ENCODE measurements at regions not wholly inside any gene's neighbourhood (a gene's known extent, or its start where the extent isn't known, plus 50 kb on each side); places are given as distances from the start of the nearest gene placed in this dataset.

DNA sequence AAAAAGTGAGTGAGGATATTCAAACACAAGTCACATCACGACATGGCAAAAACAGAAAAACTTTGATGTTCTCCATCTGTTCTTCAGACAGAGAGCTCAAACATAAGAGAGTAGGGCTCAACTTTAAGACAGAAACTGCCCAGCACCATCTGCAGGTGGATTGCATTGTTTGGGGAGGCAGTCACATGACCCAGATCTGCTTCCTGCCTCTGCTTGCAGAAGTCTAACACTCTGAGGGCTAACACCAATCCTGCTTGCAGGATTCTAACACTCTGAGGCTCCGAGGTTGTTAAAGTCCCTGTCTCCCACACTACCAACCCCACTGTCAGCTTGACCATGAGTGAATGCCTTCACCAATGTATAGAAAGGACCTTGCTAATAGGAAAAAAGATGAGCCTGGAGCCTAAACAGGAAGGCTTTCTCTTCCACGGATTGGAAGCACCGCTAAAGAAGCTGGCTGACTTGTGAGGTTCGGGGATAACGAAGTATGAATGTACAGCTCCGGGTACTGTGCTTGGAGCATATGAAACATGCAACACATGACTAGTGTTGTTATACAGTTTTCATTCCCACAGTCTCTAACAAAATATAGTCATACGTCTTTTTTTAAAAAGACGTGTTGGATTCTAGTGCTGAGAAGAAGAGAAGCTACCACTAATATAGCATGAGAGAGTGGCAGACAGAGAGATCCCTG is 176.6 kb upstream of the CREB1 start:
- no peak overlapping the region for H3K4me3 ChIP-seq (ENCODE audit: low read depth, low read length)
- no peaks in the 10 kb centered on the region for H3K27me3 ChIP-seq (ENCODE audit: control insufficient read depth, insufficient read depth, low read length)
- no peak overlapping the region for H3K9ac ChIP-seq (ENCODE audit: low read length)
- H3K4me1 ChIP-seq (ENCODE audit: control insufficient read depth, insufficient read depth, low read length) = peaks cover 6% of the 10 kb centered on the region
- no peaks in the 10 kb centered on the region for H3K36me3 ChIP-seq (ENCODE audit: control insufficient read depth, insufficient read depth, low read length)
- H3K27ac ChIP-seq (ENCODE audit: low read depth, low read length) = no peak overlapping the region
- H3K9me3 ChIP-seq (ENCODE audit: control insufficient read depth, insufficient read depth, low read depth, low read length) = no peaks in the 10 kb centered on the region

DNA sequence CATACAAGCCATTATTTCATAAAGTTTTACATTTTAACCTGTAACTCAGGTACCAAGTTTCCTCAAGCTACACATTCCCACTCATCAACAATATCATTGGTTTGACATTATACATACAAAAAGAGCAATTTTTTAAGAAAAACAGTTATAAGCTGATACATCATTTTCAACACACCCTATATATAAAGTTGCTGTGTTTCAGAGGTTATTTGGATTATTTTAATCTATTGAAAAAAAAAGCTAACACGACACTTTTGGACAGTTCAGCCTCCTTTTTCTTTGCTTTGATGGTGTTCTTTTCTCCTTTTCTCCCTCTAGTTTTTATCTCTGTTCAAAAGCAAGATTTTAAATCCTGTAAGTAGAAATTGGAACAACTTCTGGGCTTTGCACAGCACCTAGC is 175.9 kb upstream of the CREB1 start:
- H3K9ac ChIP-seq (ENCODE audit: low read length) = no peak overlapping the region
- no peak overlapping the region for H3K27ac ChIP-seq (ENCODE audit: low read depth, low read length)
- no peaks in the 10 kb centered on the region for H3K9me3 ChIP-seq (ENCODE audit: control insufficient read depth, insufficient read depth, low read depth, low read length)
- H3K4me1 ChIP-seq (ENCODE audit: control insufficient read depth, insufficient read depth, low read length) = peaks cover 6% of the 10 kb centered on the region
- H3K4me3 ChIP-seq (ENCODE audit: low read depth, low read length) = no peak overlapping the region
- no peaks in the 10 kb centered on the region for H3K27me3 ChIP-seq (ENCODE audit: control insufficient read depth, insufficient read depth, low read length)
- no peaks in the 10 kb centered on the region for H3K36me3 ChIP-seq (ENCODE audit: control insufficient read depth, insufficient read depth, low read length)

DNA sequence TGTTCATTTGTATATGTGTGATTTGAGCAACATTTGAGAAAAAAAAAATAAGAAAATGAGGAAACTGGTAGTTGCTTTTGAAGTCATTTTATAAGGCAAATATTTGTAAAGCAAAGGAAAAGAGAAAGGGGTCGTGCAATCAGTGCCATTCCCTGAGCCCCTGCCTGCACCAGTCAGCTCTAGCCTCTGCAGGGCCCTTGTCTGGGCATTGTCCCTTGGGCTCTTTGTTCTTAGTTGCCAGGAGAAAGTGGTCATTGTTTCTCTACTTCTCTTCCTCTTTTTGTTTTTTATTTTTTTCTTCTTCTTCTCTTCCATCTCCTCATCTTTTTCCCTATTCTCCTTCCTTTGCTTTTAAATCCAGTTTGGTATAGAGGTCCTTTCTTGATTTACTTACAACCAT is 175.3 kb upstream of the CREB1 start:
- Histone ChIP-seq H3K4me3 (ENCODE audit: low read depth, low read length) (no peak overlapping the region), H3K36me3 (ENCODE audit: control insufficient read depth, insufficient read depth, low read length) (no peaks in the 10 kb centered on the region), H3K4me1 (ENCODE audit: control insufficient read depth, insufficient read depth, low read length) (peaks cover 6% of the 10 kb centered on the region), H3K9me3 (ENCODE audit: control insufficient read depth, insufficient read depth, low read depth, low read length) (no peaks in the 10 kb centered on the region), H3K9ac (ENCODE audit: low read length) (no peak overlapping the region), H3K27ac (ENCODE audit: low read depth, low read length) (no peak overlapping the region), H3K27me3 (ENCODE audit: control insufficient read depth, insufficient read depth, low read length) (no peaks in the 10 kb centered on the region)

DNA sequence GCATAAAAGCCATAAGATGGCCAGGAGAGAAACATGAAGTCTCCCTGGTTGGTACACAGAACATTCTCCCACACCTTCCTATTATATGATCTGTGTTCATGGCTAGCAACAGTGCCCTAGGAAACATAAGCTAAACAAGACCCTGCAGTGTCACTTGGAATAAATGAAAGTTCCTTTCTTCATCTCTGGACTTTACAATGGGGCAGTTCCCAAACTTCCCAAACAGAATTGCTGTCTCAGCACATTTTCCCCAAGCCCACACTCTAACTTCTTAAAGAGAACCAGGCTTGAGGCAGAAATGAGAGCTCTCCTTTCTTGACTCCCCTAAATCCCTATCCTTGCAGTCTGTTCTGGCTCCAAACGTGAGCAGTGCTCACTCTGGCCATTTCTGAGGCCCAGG is 173.2 kb upstream of the CREB1 start:
- Histone ChIP-seq H3K4me1 (ENCODE audit: control insufficient read depth, insufficient read depth, low read length) (peaks cover 6% of the 10 kb centered on the region), H3K4me3 (ENCODE audit: low read depth, low read length) (no peak overlapping the region), H3K27me3 (ENCODE audit: control insufficient read depth, insufficient read depth, low read length) (no peaks in the 10 kb centered on the region), H3K9me3 (ENCODE audit: control insufficient read depth, insufficient read depth, low read depth, low read length) (no peaks in the 10 kb centered on the region), H3K36me3 (ENCODE audit: control insufficient read depth, insufficient read depth, low read length) (no peaks in the 10 kb centered on the region), H3K27ac (ENCODE audit: low read depth, low read length) (no peak overlapping the region), H3K9ac (ENCODE audit: low read length) (no peak overlapping the region)

DNA sequence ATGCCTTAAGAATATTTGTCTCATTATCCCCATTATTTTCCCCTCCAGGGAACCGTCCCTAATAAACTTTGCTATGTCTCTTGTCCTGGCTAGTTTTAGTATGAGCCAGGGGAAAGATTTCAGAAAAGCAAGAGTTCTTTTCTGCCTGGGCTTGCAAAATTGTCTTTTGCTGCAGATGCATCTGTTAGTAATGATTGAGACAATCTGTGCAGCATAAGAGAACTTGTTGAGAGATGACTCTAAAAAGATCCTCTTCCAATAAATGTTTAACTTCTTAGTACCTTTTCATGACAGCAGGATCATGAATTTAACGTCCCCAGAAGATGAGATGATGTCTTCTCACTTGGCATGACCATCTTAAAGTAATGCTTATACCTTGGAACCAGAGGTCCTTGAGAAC is 172.5 kb upstream of the CREB1 start:
- H3K4me1 ChIP-seq (ENCODE audit: control insufficient read depth, insufficient read depth, low read length) = peaks cover 6% of the 10 kb centered on the region
- no peaks in the 10 kb centered on the region for H3K36me3 ChIP-seq (ENCODE audit: control insufficient read depth, insufficient read depth, low read length)
- no peak overlapping the region for H3K9ac ChIP-seq (ENCODE audit: low read length)
- H3K4me3 ChIP-seq (ENCODE audit: low read depth, low read length) = no peak overlapping the region
- H3K9me3 ChIP-seq (ENCODE audit: control insufficient read depth, insufficient read depth, low read depth, low read length) = no peaks in the 10 kb centered on the region
- H3K27ac ChIP-seq (ENCODE audit: low read depth, low read length) = no peak overlapping the region
- no peaks in the 10 kb centered on the region for H3K27me3 ChIP-seq (ENCODE audit: control insufficient read depth, insufficient read depth, low read length)

DNA sequence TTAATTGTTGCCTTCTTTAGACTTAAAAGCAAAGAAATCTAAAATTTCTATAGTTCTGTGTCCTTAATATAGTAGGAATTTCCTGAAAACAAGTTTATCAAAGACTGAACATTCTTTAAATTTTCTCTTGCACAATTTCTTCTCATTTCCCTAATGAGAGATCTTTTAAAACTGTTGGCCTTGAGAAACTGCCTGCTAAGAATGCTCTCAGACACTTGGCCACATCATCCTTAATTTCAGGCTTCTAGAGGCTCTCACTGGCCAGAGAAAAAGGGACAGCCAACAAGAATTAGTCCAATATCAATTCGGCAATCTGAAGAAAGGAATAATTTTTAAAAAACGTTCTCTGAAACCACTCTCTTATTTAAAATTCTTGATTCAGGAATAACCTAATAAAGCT is 167.0 kb upstream of the CREB1 start:
- no peak overlapping the region for H3K9ac ChIP-seq (ENCODE audit: low read length)
- H3K4me3 ChIP-seq (ENCODE audit: low read depth, low read length) = no peak overlapping the region
- no peaks in the 10 kb centered on the region for H3K27me3 ChIP-seq (ENCODE audit: control insufficient read depth, insufficient read depth, low read length)
- no peaks in the 10 kb centered on the region for H3K9me3 ChIP-seq (ENCODE audit: control insufficient read depth, insufficient read depth, low read depth, low read length)
- H3K4me1 ChIP-seq (ENCODE audit: control insufficient read depth, insufficient read depth, low read length) = peaks cover 4% of the 10 kb centered on the region; the same call in 1 of the 2 replicates
- H3K36me3 ChIP-seq (ENCODE audit: control insufficient read depth, insufficient read depth, low read length) = no peaks in the 10 kb centered on the region
- H3K27ac ChIP-seq (ENCODE audit: low read depth, low read length) = no peak overlapping the region

DNA sequence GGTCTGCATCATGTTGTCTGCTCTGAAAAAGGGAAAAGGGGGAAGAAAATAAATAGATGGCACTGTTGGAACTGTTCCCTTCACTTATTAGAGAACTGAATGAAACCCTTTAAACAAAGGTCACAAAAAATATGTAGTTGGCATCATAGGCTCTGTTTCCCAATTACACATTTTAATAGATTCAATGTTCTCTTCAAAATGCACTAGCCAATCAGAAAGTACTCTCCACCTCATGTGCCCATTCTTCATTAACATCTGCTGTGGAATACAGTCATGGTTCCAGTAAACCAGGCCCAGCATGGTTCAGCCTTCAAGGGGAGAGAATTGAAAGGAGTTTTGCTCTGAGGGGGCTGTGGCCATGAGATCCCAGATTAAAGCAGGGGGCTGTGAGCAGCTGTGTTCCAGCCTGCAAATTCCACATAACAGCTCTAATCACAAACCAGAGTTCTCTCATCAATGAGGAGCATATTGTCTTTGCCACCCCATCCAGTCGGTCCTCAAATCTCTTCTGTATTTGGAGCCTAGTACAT is 165.9 kb upstream of the CREB1 start:
- H3K27me3 ChIP-seq (ENCODE audit: control insufficient read depth, insufficient read depth, low read length) = no peaks in the 10 kb centered on the region
- H3K4me3 ChIP-seq (ENCODE audit: low read depth, low read length) = no peak overlapping the region
- no peaks in the 10 kb centered on the region for H3K36me3 ChIP-seq (ENCODE audit: control insufficient read depth, insufficient read depth, low read length)
- no peak overlapping the region for H3K27ac ChIP-seq (ENCODE audit: low read depth, low read length)
- H3K4me1 ChIP-seq (ENCODE audit: control insufficient read depth, insufficient read depth, low read length) = peaks cover 4% of the 10 kb centered on the region; the same call in 1 of the 2 replicates
- no peaks in the 10 kb centered on the region for H3K9me3 ChIP-seq (ENCODE audit: control insufficient read depth, insufficient read depth, low read depth, low read length)
- no peak overlapping the region for H3K9ac ChIP-seq (ENCODE audit: low read length)

DNA sequence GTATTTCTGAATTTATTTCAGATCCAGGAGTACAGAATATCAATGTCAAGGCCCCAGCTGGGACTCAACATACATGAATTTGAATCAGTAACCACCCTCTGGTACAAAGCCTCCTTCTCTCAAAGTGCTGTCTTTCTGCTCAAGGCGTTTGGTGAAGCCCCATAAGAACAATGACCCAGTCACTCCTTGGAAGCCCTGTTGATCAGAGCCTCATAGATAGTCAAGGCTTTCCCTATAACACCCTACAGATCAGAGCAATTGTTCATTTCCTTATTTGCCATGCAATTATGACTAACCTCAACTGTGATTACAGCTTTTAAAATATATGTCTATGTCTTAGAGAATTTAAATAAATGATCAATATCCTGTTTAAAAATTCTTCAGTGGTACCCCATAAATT is 159.1 kb upstream of the CREB1 start:
- Histone ChIP-seq H3K4me1 (ENCODE audit: control insufficient read depth, insufficient read depth, low read length) (peaks cover 4% of the 10 kb centered on the region; the same call in 1 of the 2 replicates), H3K4me3 (ENCODE audit: low read depth, low read length) (no peak overlapping the region), H3K9me3 (ENCODE audit: control insufficient read depth, insufficient read depth, low read depth, low read length) (peaks cover 5% of the 10 kb centered on the region; the same call in 1 of the 2 replicates), H3K27me3 (ENCODE audit: control insufficient read depth, insufficient read depth, low read length) (no peaks in the 10 kb centered on the region), H3K9ac (ENCODE audit: low read length) (no peak overlapping the region), H3K27ac (ENCODE audit: low read depth, low read length) (no peak overlapping the region), H3K36me3 (ENCODE audit: control insufficient read depth, insufficient read depth, low read length) (no peaks in the 10 kb centered on the region)

DNA sequence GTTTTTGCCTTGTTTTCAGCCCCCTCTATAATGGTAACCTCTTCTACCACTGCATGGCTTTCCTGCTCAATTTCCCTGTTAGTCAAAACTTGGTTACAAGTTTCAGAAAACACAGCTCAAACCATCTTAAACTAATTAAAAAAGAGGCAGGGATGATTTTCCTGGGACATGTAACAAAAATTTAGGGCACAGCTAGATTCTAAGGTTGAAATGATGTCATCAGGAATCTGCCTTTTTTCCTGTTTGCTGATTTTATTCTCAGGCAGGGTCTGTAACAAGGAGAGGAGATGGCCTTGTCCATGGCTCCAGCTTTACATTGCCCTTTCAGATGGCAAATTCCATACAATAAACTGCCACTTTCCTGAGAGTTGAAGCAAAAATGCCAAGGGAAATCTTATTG is 157.9 kb upstream of the CREB1 start:
- no peaks in the 10 kb centered on the region for H3K36me3 ChIP-seq (ENCODE audit: control insufficient read depth, insufficient read depth, low read length)
- H3K27ac ChIP-seq (ENCODE audit: low read depth, low read length) = no peak overlapping the region
- H3K4me1 ChIP-seq (ENCODE audit: control insufficient read depth, insufficient read depth, low read length) = no peaks in the 10 kb centered on the region
- H3K9me3 ChIP-seq (ENCODE audit: control insufficient read depth, insufficient read depth, low read depth, low read length) = peaks cover 5% of the 10 kb centered on the region; the same call in 1 of the 2 replicates
- H3K27me3 ChIP-seq (ENCODE audit: control insufficient read depth, insufficient read depth, low read length) = no peaks in the 10 kb centered on the region
- H3K9ac ChIP-seq (ENCODE audit: low read length) = no peak overlapping the region
- H3K4me3 ChIP-seq (ENCODE audit: low read depth, low read length) = no peak overlapping the region

DNA sequence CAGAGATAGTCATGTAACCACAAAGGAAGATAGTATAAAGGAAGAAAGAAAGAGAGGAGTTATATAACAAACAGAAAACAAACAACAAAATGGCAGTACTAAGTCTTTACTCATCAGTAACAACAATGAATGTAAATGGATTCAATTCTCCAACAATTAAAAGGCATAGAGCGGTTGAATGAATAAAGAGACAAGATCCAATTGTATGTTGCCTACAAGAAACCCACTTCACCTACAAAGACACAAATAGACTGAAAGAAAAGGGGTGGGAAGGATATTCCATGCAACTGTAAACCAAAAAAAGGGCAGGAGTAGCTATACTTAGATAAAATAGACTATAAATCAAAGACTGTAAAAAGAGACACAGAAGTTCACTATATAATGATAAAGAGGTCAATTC is 157.3 kb upstream of the CREB1 start:
- H3K27ac ChIP-seq (ENCODE audit: low read depth, low read length) = no peak overlapping the region
- peaks cover 5% of the 10 kb centered on the region; the same call in 1 of the 2 replicates for H3K9me3 ChIP-seq (ENCODE audit: control insufficient read depth, insufficient read depth, low read depth, low read length)
- H3K36me3 ChIP-seq (ENCODE audit: control insufficient read depth, insufficient read depth, low read length) = no peaks in the 10 kb centered on the region
- H3K27me3 ChIP-seq (ENCODE audit: control insufficient read depth, insufficient read depth, low read length) = no peaks in the 10 kb centered on the region
- no peaks in the 10 kb centered on the region for H3K4me1 ChIP-seq (ENCODE audit: control insufficient read depth, insufficient read depth, low read length)
- no peak overlapping the region for H3K9ac ChIP-seq (ENCODE audit: low read length)
- no peak overlapping the region for H3K4me3 ChIP-seq (ENCODE audit: low read depth, low read length)

DNA sequence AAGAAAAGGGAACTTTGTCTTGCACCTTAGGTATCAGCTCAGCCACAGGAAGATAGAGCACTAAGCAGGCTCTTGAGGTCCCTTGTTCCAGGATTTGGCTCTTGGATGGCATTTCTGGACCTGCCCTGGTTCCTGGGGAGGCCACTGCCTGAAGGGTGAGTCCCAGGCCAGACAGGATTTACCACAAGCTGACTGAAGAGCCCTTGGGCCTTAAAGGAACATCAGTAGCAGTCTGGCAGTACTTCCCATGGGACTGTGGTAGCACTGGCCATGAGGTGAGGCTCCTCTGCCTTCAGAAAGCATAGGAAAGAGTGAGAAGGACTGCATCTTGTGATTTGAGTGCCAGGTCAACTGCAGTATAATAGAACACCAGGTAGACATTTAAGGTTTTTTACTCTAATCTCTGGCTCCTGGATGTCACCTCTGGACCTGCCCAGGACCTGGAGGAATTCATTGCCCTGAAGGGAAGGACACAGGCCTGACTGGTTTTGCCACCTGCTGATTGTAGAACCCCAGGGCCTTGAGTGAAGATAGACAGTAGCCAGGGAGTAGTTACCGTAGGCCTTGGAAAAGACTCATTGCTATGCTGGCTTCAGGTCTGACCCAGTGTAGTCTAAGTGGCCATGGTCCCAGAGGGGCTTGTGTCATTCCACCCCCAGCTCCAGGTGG is 154.4 kb upstream of the CREB1 start:
- H3K4me3 ChIP-seq (ENCODE audit: low read depth, low read length) = no peak overlapping the region
- H3K27me3 ChIP-seq (ENCODE audit: control insufficient read depth, insufficient read depth, low read length) = no peaks in the 10 kb centered on the region
- H3K9ac ChIP-seq (ENCODE audit: low read length) = no peak overlapping the region
- H3K4me1 ChIP-seq (ENCODE audit: control insufficient read depth, insufficient read depth, low read length) = no peaks in the 10 kb centered on the region
- H3K36me3 ChIP-seq (ENCODE audit: control insufficient read depth, insufficient read depth, low read length) = no peaks in the 10 kb centered on the region
- H3K27ac ChIP-seq (ENCODE audit: low read depth, low read length) = no peak overlapping the region
- H3K9me3 ChIP-seq (ENCODE audit: control insufficient read depth, insufficient read depth, low read depth, low read length) = peaks cover 8% of the 10 kb centered on the region; the same call in 1 of the 2 replicates

Measured in HUES6 (cell line).